Caco-2 (cell line): ENCODE measurements at regions not wholly inside any gene's neighbourhood (a gene's known extent, or its start where the extent isn't known, plus 50 kb on each side); places are given as distances from the start of the nearest gene placed in this dataset.

Experiments
- BruUV-seq: library from RNA; stranded (reverse); fragments of 400-500 nt; replicated peaks from 2 replicates; lab custom pipeline; 2021; lab: Mats Ljungman, UMichigan
- CTCF ChIA-PET: fragments of 300-600 bp; sonication (Branson Sonifier 250); formaldehyde crosslinking; loops from one replicate; lab custom pipeline; 2022; ENCODE audit warnings: antibody characterized with exemption; lab: Charles Lee
- POLR2A ChIA-PET: fragments of 300-600 bp; sonication (Branson Sonifier 250); formaldehyde crosslinking; loops from one replicate; lab custom pipeline; 2022; ENCODE audit warnings: antibody characterized with exemption; lab: Charles Lee
- DNase-seq, 2 experiments: peaks; one replicate each; pipeline versions ENCODE4 v3.0.0 to v3.0.0-alpha.2; 2020 to 2022
- H3K27me3 ChIP-seq: replicated peaks from 2 replicates; pipeline ENCODE4 v1.6.0; 2011; ENCODE audit warnings: low read length; ENCODE audit not compliant: control insufficient read depth, insufficient read depth
- H3K36me3 ChIP-seq: 2 replicates; pipeline ENCODE4 v1.5.1; 2011; ENCODE audit warnings: low read length; ENCODE audit not compliant: control insufficient read depth, insufficient read depth
- H3K4me1 ChIP-seq: fragments of 250-450 bp; sonication (Bioruptor Pico); 2 replicates; pipeline ENCODE4 v1.5.1; 2020; ENCODE audit warnings: mild to moderate bottlenecking
- H3K4me3 ChIP-seq: 2 replicates; pipeline ENCODE4 v1.5.1; 2011; ENCODE audit warnings: low read depth, mild to moderate bottlenecking, control low read depth, low read length
- H3K9me3 ChIP-seq: fragments of 250-450 bp; sonication (Bioruptor Pico); 2 replicates; pipeline ENCODE4 v1.5.1; 2020; ENCODE audit warnings: mild to moderate bottlenecking, moderate library complexity
- H3K27ac Mint-ChIP-seq: one replicate; pipeline ENCODE4 v1.8.0; 2022; ENCODE audit warnings: mixed read lengths; ENCODE audit not compliant: unreplicated experiment
- H3K27me3 Mint-ChIP-seq: one replicate; pipeline ENCODE4 v1.8.0; 2022; ENCODE audit warnings: mixed read lengths; ENCODE audit not compliant: insufficient read depth, unreplicated experiment
- H3K36me3 Mint-ChIP-seq: one replicate; pipeline ENCODE4 v1.8.0; 2022; ENCODE audit warnings: mild to moderate bottlenecking, mixed read lengths; ENCODE audit not compliant: insufficient read depth, unreplicated experiment
- H3K4me1 Mint-ChIP-seq: one replicate; pipeline ENCODE4 v1.8.0; 2022; ENCODE audit warnings: low read depth, mixed read lengths; ENCODE audit not compliant: unreplicated experiment
- H3K4me3 Mint-ChIP-seq: one replicate; pipeline ENCODE4 v1.8.0; 2022; ENCODE audit warnings: mild to moderate bottlenecking, moderate library complexity, mixed read lengths; ENCODE audit not compliant: unreplicated experiment
- H3K9me3 Mint-ChIP-seq: one replicate; pipeline ENCODE4 v1.8.0; 2022; ENCODE audit warnings: mixed read lengths; ENCODE audit not compliant: unreplicated experiment
- CTCF ChIP-seq, 2 experiments: fragments of 200-600 bp in 1 of 2; IDR thresholded peaks; 1 replicate in 1 of 2; 2 replicates in 1 of 2; pipeline versions ENCODE4 v1.5.1 to v1.8.0; 2011 to 2022; ENCODE audit warnings: antibody characterized with exemption in 1 of 2, control low read depth in 1 of 2, inconsistent platforms in 1 of 2, low read depth in 1 of 2, low read length in 1 of 2, mild to moderate bottlenecking in 1 of 2, moderate library complexity in 1 of 2; ENCODE audit not compliant: insufficient read depth in 1 of 2, severe bottlenecking in 1 of 2, unreplicated experiment in 1 of 2
- intact Hi-C: fragments of 100-400 bp; cut with micrococcal nuclease; formaldehyde crosslinking; loops from one replicate; pipeline ENCODE4 v1.10.0; 2022; ENCODE audit not compliant: unreplicated experiment

GRCh38 chr6:48318670-48319069 lies 207.7 kb upstream of the PTCHD4 start:
- Mint-ChIP-seq H3K4me3 (no peak overlapping the region), H3K27ac (no peak overlapping the region), H3K9me3 (no peaks in the 10 kb centered on the region), H3K27me3 (peaks cover 5% of the 10 kb centered on the region), H3K36me3 (no peaks in the 10 kb centered on the region), H3K4me1 (no peaks in the 10 kb centered on the region)
- Histone ChIP-seq H3K4me1 (no peaks in the 10 kb centered on the region), H3K27me3 (no peaks in the 10 kb centered on the region), H3K36me3 (no peaks in the 10 kb centered on the region), H3K9me3 (no peaks in the 10 kb centered on the region), H3K4me3 (no peak overlapping the region)
- no peak for TF ChIP-seq CTCF (IDR thresholded peaks at IDR 0.05; ENCODE audit: insufficient read depth in 1 of 2, low read depth in 1 of 2, low read length in 1 of 2, severe bottlenecking in 1 of 2, unreplicated experiment in 1 of 2)
- intact Hi-C loops, result no loop called here
- BruUV-seq, result no TSS peak
- ChIA-PET POLR2A (no interaction called here), CTCF (no interaction called here)
- no peak for DNase-seq

GRCh38 chr6:48315915-48316314 lies 204.9 kb upstream of the PTCHD4 start:
- ChIA-PET CTCF (no interaction called here), POLR2A (no interaction called here)
- H3K4me3 ChIP-seq, result no peak overlapping the region
- H3K4me1 ChIP-seq, result no peaks in the 10 kb centered on the region
- TF ChIP-seq CTCF (IDR thresholded peaks at IDR 0.05; ENCODE audit: insufficient read depth in 1 of 2, low read depth in 1 of 2, low read length in 1 of 2, severe bottlenecking in 1 of 2, unreplicated experiment in 1 of 2), result no peak
- BruUV-seq, result no TSS peak
- no peaks in the 10 kb centered on the region for H3K9me3 ChIP-seq
- Mint-ChIP-seq H3K36me3 (no peaks in the 10 kb centered on the region), H3K27me3 (peaks cover 11% of the 10 kb centered on the region), H3K27ac (no peak overlapping the region), H3K4me3 (no peak overlapping the region), H3K4me1 (no peaks in the 10 kb centered on the region), H3K9me3 (no peaks in the 10 kb centered on the region)
- no peaks in the 10 kb centered on the region for H3K36me3 ChIP-seq
- DNase-seq, result no peak
- intact Hi-C loops, result no loop called here
- no peaks in the 10 kb centered on the region for H3K27me3 ChIP-seq

GRCh38 chr6:48315051-48315719 lies 204.2 kb upstream of the PTCHD4 start:
- Mint-ChIP-seq H3K4me3 (no peak overlapping the region), H3K9me3 (no peaks in the 10 kb centered on the region), H3K36me3 (no peaks in the 10 kb centered on the region), H3K27me3 (peaks cover 11% of the 10 kb centered on the region), H3K4me1 (no peaks in the 10 kb centered on the region), H3K27ac (no peak overlapping the region)
- no peak for DNase-seq
- Histone ChIP-seq H3K4me3 (no peak overlapping the region), H3K4me1 (no peaks in the 10 kb centered on the region), H3K36me3 (no peaks in the 10 kb centered on the region), H3K9me3 (no peaks in the 10 kb centered on the region), H3K27me3 (no peaks in the 10 kb centered on the region)
- BruUV-seq, result no TSS peak
- no peak for TF ChIP-seq CTCF (IDR thresholded peaks at IDR 0.05; ENCODE audit: insufficient read depth in 1 of 2, low read depth in 1 of 2, low read length in 1 of 2, severe bottlenecking in 1 of 2, unreplicated experiment in 1 of 2)
- intact Hi-C loops, result no loop called here
- CTCF ChIA-PET, result no interaction called here
- POLR2A ChIA-PET, result no interaction called here
